Sciatic nerve (tissue), 2 donors: ENCODE measurements at regions not wholly inside any gene's neighbourhood (a gene's known extent, or its start where the extent isn't known, plus 50 kb on each side); places are given as distances from the start of the nearest gene placed in this dataset.
"Not testable (repeated sequence)": the region's sequence is repeated elsewhere in the genome, so short reads cannot be mapped to it uniquely, and the experiment has no call there.

ENCODE experiments used
- ATAC-seq: fragments of 200-7000 bp; cut with Tn5 transposase; one replicate; pipeline ENCODE4 v1.9.1; 2020; ENCODE audit warnings: mild to moderate bottlenecking, moderate library complexity
- DNase-seq: peaks from one replicate; pipeline ENCODE4 v3.0.0-alpha.2; 2020; ENCODE audit warnings: low spot score
- intact Hi-C: fragments of 100-400 bp; cut with DNase I; formaldehyde crosslinking; loops from one replicate; pipeline ENCODE4 v1.14.2; 2022
- donor health status: DM: no; HTN: no; CAD: no.
- donor health status: DM: no; HTN: no; CAD: no.

DNA sequence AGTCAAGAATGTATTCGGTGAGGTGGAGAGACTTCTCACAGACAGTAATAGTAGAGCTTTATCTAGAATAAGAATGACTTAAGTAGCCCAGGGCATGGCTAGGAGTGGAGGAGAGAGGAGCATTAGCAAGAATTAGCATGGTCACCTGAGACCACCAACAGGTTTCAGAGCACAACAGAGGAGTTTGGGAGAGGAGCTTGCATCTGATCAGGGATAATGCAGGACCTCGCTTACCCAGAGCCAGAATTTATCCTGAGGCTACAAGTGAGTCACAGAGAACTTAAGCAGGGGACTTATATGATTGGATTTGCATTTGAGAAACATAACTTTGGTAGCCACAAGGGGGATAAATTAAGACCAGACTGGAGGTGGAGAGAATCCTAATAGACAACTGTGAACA lies 102.1 kb upstream of the FNDC3A start:
- intact Hi-C loops: no loop called here
- no peak for ATAC-seq

DNA sequence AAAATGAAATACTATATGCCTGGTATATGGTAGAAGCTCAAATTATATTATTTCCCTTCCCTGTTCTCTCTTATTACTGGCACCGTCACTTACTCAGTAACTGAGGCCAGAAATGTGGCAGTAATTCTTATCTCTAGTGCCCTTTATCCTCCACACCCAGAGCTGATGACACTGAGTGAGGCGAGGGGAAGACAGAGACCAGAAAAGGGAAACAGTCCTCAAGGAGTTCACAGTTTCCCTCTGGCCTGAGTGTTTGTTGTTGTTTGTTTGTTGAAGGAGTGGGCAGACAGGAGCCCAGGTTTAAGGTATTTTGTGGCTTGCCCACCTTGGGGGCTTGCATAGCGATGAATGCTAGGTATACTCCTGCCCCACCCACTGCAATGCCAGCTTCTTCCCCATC lies 101.5 kb upstream of the FNDC3A start:
- ATAC-seq: no peak
- DNase-seq: no peak
- intact Hi-C loops: no loop called here

More for the DNA sequence above, 102.1 kb upstream of the FNDC3A start:
- no peak for DNase-seq

GRCh38 chr13:48875047-48875446 lies 100.7 kb upstream of the FNDC3A start:
- intact Hi-C loops: no loop called here
- DNase-seq (no peak), ATAC-seq (no peak)

- no peak for DNase-seq
- no peak for ATAC-seq
- intact Hi-C loops: no loop called here
Measured at GRCh38 chr13:48876289-48876688, 99.4 kb upstream of the FNDC3A start.

DNA sequence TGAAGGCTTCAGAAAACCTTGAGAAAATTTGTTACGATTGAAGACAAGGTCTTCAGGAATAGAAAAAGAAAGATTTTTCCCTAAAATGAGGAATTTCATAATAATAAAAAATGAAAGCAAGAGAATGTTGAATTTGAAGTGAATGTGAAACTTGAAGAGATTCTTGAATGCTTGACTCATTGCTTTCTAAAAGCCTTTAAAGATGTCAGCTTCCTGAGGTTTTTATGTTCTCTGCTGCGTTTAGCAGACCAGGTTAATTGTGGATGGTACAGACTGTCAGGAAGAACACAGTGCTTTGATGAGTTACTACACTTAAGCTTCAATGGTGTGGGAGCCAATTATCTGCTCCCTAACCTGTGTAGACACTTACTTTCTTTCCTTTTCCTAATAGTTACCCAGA lies 96.3 kb upstream of the FNDC3A start:
- DNase-seq (no peak), ATAC-seq (no peak)
- intact Hi-C loops: no loop called here

GRCh38 chr13:48879854-48880253 lies 95.9 kb upstream of the FNDC3A start:
- no peak for ATAC-seq
- DNase-seq: no peak
- intact Hi-C loops: no loop called here

- intact Hi-C loops, DNase-seq, ATAC-seq: not testable (repeated sequence)
Measured at GRCh38 chr13:48883786-48884185, 91.9 kb upstream of the FNDC3A start.

DNA sequence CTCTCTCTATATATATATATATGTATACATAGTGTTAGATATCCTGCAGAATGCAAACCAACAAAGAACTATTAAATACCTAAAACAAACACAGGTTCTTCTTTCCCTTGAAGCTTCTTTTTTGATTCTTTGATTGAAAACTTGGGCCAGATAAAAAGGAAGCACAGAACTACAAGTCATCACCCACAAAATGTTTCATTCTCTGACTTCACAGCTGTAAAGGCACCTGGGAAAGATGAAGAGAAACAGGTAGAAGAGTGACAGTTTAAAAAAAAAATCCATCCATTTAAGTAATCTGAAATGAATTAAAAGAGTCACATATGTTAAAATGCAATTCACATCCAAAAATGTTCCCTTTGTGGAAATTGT lies 90.7 kb upstream of the FNDC3A start:
- intact Hi-C loops: no loop called here
- ATAC-seq (no peak), DNase-seq (no peak)

GRCh38 chr13:48888613-48889012 lies 87.1 kb upstream of the FNDC3A start:
- peak; percentile 65 for ATAC-seq
- DNase-seq: no peak
- intact Hi-C loops: no loop called here

- ATAC-seq (no peak), DNase-seq (no peak)
- intact Hi-C loops: no loop called here
Measured at GRCh38 chr13:48890391-48890790, 85.3 kb upstream of the FNDC3A start.

GRCh38 chr13:48891586-48891985 lies 84.1 kb upstream of the FNDC3A start:
- intact Hi-C loops: no loop called here
- ATAC-seq: no peak
- DNase-seq: no peak

DNA sequence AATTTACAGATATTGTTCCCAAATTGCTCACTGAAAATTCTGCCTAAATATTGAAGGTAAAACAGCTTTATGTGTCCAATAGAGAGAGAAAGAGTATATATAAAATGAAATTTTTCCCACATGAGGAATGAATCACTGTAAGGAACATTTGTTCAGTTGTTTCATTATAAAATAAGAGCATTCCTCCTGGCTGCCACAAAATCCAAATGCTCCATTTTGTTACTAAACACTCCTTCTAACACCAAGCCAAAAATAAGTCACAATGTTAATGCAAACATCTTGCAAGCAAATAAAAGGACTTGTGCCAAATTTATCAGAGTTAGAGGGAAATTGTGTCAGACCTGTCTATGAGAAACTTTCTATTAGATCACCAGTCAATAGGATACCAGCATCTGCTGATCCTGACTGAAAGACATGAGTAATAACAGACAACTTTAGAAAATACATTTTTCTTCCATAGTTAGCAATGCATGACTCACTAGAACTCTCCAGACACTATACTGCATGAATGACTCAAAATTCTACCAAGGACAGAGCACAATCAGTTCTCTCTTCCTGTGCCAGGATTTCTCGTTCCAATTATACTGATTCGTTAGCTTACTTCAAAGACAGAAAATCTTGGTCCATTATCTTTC lies 83.5 kb upstream of the FNDC3A start:
- intact Hi-C loops: no loop called here
- DNase-seq (no peak), ATAC-seq (no peak)

DNA sequence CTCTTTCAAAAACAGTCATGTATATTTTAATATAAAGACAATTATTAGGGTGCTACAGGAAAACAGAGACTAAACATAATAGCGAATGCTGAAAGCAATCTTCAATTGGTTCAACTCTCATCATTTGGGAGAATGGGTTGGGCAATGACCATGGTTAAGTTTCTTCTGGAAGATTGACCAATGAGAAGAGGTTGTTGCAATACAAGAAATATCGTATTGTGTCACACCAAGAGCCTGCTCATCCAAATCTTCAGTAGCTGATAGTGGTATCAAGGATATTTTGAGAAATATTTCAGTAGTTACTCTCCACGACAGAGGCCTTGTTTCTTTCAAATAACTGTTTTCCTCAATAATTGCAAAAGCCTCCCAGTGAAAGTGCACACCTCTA lies 83.0 kb upstream of the FNDC3A start:
- no peak for ATAC-seq
- intact Hi-C loops: no loop called here
- no peak for DNase-seq

DNA sequence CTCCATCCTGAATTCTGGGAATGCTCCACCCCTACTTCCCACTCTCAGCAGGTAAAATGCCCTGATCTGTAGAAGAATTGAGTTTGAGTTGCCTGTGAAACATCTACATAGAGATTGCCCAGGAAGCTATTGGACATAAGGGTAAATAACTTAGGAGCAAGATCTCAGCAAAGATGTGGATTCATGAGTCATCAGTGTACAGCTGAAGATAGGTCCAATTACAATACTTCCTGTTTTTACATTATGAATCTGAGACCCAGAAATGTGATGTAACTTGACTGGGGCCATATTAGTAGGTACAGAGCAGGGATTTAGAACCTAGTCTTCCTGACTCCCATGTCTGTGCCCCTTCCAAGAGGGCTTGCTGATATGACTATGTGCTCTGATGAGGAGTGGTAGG lies 79.4 kb upstream of the FNDC3A start:
- DNase-seq (no peak), ATAC-seq (no peak)
- intact Hi-C loops: no loop called here

DNA sequence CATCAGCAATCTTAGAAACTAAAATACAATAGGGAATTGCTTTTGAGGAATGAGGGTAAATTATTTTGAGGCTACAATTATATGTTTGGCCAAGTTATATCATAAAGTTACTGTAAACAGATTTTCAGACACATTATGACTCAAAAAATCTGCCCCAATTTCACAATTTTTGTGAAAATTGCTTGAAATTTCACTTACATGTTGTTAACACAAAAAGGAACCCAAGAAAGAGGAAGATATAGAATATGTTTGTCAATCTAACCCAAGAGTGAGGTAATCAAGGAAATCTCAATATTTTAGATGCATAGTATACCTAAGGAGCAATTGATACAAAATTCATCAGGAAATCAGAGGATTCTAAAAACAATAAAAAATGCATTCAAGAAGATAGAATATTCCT lies 73.9 kb upstream of the FNDC3A start:
- no peak for ATAC-seq
- intact Hi-C loops: no loop called here
- no peak for DNase-seq

DNA sequence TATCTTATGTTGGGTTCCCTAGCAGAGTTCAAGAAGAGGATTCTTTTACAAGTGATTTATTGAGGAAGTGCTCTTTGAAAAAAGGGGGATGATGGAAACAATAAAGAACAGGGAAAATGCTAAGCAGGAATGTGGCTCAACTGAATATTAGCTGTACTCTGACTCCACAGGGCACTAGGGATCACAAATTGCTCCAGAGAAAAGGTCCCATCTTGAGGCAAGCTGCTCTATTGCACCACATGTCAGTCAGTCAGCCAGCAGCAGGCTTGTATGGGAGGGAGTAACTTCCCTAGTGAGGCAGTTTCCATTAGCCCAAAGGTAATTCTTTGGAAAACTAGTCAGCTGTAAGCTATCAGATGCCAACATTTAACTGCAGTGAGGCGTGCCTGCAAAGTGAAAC lies 73.3 kb upstream of the FNDC3A start:
- no peak for ATAC-seq
- intact Hi-C loops: no loop called here
- no peak for DNase-seq

GRCh38 chr13:48904668-48905290 lies 70.9 kb upstream of the FNDC3A start:
- intact Hi-C loops: no loop called here
- no peak for ATAC-seq

GRCh38 chr13:48906200-48906599 lies 69.5 kb upstream of the FNDC3A start:
- no peak for ATAC-seq
- intact Hi-C loops: no loop called here
- DNase-seq: no peak

More at GRCh38 chr13:48904668-48905290, 70.9 kb upstream of the FNDC3A start:
- no peak for DNase-seq

DNA sequence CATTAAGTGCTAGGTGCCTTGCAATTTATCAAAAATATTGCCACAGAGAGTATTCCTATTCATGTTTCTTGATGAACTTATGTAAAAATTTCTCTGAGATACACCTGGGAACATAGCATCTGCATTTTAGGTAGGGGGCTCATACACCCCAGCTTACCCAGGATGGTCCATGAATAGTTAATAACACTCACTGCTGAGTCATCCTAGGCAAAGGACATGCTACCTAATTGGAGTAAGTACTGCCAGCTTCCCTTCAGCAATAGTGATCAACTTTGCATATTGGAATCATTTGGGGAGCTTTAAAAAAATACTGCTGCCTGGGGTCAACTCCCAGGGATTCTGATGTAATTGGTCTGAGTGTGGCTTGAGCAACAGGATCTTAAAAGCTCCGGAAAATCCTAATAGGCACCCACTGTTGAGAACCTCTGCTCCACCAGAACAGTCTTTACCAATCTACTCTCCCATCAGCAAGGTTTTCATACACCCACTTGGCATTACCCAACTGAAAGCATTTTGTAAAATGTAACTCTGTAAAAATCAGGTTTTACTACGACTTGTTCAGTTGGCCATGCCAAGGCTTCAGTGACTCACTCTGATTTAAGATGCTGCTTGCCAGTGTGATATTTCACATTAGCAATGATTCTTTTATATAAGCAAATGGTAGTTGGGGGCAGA lies 67.2 kb upstream of the FNDC3A start:
- DNase-seq (no peak), ATAC-seq (no peak)
- intact Hi-C loops: no loop called here

DNA sequence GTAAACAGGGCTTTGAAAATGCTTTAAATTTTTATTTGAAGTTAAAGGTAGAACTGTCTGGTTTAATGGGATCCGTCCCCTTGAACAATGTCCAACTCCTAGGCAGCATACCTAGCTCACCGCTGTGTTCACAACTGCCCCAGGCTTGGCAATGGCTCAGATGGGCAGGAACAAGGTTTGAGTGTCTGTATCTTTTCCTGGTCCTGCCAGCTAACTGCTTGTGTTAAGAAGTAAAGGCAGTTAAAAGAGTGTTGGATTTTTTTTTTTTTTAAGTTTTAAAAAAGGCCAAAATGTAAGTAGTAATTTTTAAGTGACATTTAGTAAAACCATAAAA lies 66.7 kb upstream of the FNDC3A start:
- ATAC-seq: no peak
- intact Hi-C loops: no loop called here
- no peak for DNase-seq

DNA sequence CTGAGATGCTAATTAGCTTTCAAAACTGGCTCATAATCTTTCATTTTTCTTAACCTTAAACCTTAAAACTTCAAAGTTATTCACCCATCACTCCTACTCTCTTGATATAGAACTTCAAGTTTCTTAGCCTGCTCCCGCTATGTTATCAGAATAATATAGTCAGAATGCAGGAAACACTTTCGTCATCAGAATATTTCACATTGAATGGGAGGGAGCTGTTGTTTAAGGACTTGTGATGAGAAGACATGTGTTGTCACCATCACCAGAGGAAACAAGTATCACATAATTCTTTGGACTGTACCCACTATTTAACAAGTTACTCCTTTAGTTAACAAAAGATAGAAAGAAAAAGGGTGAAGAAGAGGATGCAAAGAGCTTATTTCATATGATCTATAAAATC lies 65.0 kb upstream of the FNDC3A start:
- no peak for ATAC-seq
- intact Hi-C loops: no loop called here
- no peak for DNase-seq
